CD4-positive, alpha-beta T cell treated with Interleukin-6 at 100 ng/mL for 8 hours (primary cell): ENCODE measurements at regions not wholly inside any gene's neighbourhood (a gene's known extent, or its start where the extent isn't known, plus 50 kb on each side); places are given as distances from the start of the nearest gene placed in this dataset.

Source experiments
- DNase-seq: peaks from one replicate; pipeline ENCODE4 v3.0.0-alpha.2; 2020; ENCODE audit warnings: mixed read lengths, low spot score

- DNase-seq, result no peak
These were observed 249.1 kb upstream of the JAG1 start for GRCh38 chr20:10922941-10923340.

DNA sequence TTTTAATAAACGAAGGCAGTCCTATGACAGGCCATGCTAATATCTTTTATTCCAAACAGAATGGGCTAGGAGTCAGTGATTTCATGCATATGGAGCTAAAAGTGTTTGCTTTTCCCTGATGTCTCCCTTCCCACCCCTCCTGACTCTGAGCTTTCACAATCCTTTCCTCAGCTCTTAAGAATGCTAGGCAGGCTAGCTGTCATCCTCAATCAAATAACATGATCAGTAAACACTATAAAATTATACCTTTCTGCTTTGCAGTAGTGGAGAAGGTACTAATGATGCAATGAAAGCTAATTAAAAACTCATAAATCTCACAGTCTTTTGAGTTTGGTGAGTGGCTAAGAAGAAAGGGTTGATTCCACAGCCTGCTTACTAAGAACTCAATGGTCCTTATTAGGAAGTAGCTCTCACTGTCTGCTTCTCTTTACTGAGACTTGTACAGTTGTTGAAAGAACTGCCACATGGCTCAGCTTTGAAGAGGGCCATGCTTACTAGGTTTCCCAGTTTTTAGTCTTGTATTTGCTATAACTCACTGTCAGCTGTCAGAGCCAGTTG is 250.9 kb upstream of the JAG1 start:
- no peak for DNase-seq

DNA sequence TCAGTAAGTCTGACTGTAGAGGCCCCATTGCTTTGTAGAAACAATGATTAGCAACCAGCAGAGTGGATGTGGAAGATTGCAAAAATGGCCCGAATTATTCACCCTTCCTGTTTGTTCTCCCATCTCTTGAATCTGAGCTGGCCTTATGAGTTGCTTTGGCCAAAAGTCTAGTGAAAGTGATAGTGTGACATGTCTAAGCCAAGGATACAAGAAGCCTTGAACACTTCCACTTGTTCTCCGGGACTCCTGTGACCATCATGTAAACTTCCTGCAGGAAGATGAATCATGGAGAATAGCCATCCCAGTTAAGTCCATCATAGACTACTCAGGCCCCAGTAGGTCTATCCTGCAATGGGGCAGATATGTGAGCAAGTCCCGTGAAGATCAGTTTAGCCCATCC is 252.0 kb upstream of the JAG1 start:
- no peak for DNase-seq

GRCh38 chr20:10927011-10927583 is 253.3 kb upstream of the JAG1 start:
- no peak for DNase-seq

GRCh38 chr20:10927936-10928840 is 254.4 kb upstream of the JAG1 start:
- DNase-seq, result no peak

DNA sequence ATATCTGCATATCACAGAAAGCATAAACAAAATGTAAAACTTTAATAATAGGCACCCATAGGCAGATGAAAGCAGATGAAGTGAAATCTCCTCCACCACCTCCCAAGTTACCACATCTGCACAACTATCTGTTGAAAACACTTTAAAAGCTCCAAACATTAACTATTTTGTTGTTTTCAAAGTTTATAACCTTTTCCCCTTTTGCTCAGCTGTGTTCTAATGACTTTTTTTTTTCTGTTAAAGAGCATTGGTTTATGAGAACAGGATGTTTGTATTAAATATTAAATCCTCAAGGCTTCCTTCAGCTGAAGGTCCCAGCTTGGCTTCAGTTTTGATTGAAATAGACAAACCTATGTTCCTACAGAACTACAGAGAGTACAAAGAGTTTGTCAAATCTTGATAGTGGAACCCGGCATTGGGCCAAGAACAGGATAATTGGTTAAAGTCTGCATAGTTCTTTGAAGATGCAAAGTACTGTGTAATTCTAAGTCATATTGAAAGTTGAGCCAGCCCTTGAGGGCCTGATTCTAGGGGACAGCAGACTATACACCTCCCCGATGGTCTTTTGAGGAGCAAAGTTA is 255.1 kb upstream of the JAG1 start:
- no peak for DNase-seq

DNA sequence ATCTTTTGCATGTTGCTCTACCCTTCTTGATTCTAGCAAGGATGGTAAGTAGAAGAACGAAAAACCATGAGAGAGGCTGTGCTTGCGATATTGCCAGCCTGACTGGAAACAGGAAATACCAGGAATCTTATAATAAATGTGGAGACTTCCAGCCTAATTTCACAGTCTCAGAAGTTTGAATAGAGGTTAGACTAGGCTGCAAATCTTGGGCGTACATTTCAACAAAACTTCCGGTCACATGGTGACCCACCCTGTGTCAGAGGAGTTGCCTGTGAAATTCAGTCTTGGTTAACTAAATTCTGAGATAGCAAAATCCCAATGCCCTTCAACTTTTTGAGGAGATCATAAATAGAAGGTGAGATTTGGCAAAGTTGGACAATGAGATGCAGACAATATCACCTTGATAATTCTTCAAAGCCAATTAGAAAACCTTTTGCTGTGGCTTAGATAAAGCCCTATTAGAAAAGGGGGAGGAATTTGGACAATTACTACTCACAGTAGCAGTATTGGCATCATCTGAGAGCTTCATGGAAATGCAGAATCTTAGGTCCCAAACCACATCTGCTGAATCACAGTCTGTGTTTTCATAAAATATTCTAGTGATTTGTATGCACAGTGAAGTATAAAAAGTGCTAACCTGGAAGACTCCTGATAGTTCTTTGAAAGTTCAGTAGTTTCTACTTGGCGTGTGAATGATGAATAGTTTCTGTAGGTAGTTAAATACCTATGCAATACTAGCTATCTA is 262.0 kb upstream of the JAG1 start:
- DNase-seq, result no peak

GRCh38 chr20:10936786-10937185 is 263.0 kb upstream of the JAG1 start:
- no peak for DNase-seq

- DNase-seq, result no peak
These were observed 265.6 kb upstream of the JAG1 start for GRCh38 chr20:10939331-10939941.

- DNase-seq, result no peak
These were observed 267.1 kb upstream of the JAG1 start for GRCh38 chr20:10940941-10941340.

GRCh38 chr20:10943686-10944265 is 270.0 kb upstream of the JAG1 start:
- DNase-seq, result no peak

GRCh38 chr20:10946124-10946880 is 272.5 kb upstream of the JAG1 start:
- DNase-seq, result no peak

DNA sequence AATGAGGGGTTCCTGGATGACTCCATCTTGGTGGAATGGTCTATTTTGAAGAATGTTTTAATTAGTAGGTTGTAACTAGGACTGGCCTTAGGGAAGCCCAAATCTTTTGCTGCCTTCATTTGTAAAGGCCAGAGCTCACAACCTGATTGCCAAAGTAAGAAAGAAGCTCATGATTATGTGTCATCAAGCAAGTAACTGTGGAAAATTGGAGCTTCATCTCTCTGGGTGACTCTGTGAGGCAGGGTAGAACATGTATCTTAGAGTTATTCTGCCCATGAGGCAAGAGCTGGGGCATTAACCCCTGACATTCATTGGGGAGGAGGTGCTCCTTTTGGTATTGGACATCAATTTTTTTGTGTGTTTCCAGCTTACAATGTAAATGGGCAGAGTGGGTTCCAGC is 273.9 kb upstream of the JAG1 start:
- no peak for DNase-seq

GRCh38 chr20:10949930-10950783 is 276.4 kb upstream of the JAG1 start:
- DNase-seq, result no peak

DNA sequence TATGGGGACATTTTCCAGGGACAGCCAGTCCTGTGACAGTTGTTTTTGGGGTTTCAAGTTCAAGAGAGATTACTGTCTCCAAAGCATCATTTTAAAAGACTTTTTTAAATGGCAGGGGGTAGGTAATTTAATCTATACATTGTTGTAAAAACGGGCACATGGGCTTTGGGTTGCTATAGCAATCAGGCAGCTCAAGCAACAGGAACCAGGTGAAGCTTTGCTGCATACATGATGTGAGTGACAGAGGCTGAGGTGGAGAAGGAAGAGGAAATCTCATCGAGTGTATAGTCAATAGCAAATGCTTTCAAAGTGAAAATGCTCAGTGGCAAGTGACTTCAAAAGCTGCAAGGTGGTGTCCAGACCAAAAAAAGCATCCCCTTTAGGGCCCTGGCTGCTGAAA is 277.4 kb upstream of the JAG1 start:
- DNase-seq, result no peak

DNA sequence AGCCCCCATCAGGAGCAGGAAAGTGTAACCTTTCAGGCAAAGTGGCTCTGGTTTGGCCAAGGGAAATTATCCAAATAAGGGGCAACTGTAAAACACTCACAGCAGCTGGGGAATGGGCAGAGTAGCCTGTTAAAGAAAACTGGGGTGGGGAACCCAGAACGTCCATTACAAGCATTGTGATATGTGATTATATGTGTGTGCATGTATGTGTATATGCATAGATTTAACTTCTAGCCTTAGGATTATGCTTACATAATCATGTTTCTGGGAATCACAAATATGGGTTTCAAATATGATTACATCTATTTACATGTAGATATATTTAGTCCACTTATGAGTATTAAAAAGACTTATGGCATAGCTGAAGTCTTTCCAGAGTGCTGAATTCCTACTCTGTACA is 278.1 kb upstream of the JAG1 start:
- no peak for DNase-seq

- no peak for DNase-seq
These were observed 279.6 kb upstream of the JAG1 start for GRCh38 chr20:10953437-10953836.

DNA sequence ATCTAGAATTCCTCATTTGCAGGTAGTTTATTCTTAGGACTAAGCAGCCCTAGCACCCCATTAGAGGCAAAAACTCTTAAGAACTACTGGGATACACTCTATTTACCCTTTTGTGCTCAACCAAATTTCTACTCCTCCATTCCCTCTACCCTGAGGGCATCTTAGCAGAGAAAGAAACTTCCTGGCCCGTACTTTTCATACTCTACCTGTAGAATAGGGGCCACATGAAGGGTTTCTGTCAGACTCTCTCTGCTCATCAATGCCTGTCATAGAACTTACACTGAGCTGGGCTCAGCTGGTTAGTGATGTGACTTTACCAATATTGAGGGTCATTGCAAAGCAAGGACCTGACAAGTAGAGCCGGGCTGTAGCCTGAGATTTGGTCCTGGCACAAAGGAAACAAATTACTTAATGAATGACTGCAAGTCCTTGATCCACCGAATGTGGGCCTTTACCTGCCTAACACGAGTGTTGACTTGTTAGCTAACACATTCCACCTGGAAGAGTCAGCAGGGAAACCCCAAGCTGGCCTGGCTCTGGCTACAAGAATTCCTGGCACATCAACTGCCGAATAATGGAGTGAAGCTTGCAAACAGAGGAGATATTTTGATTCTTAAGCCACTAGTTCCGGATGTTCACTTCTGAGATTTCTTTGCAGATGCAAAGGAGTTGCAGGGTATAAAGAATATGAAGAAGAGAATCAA is 280.5 kb upstream of the JAG1 start:
- no peak for DNase-seq

DNA sequence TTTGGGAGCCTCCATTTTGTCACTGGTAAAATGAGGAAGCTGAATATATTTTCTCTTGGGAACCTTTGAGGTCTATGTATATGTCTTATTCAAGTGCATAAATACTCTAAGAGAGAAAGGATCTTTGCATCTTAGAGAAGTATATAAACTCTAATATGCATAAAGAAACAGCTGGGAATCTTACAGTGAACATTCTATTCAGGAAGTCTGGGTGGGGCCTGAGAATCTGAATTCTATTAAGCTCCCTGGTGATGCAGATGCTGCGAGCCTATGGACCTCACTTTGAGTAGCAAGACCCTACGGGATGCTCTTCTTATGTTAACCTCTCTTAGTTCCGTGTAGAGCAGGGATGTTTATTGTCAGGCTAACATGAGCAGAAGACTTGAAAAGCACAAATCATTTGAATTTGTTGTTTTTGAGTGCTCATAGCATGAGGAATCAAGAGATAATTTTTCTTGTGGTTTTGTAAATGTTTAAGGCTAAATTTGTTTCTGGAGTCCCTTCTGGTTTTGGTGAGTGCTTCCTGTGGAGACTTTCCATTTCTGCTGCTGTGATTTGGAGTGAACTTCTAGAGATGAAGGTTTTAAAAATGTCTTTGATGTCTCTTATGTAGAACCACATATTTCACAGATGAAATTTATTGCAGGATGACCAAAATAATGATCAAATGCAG is 281.2 kb upstream of the JAG1 start:
- no peak for DNase-seq
